GM21723 (cell line): ENCODE measurements at regions not wholly inside any gene's neighbourhood (a gene's known extent, or its start where the extent isn't known, plus 50 kb on each side); places are given as distances from the start of the nearest gene placed in this dataset.

ENCODE experiments used
- ATAC-seq: cut with Tn5 transposase; IDR thresholded peaks from one replicate; pipeline ENCODE4 v1.9.1; 2021; ENCODE audit warnings: mild to moderate bottlenecking, moderate library complexity; ENCODE audit not compliant: unreplicated experiment

- ATAC-seq, result peak; percentile 78
Observed at GRCh38 chr2:19810148-19810547, 91.6 kb downstream of the TTC32 start.

- ATAC-seq, result no peak
Observed at GRCh38 chr2:19809206-19809605, 92.6 kb downstream of the TTC32 start.

- no peak for ATAC-seq
Observed at GRCh38 chr2:19807866-19808265, 93.9 kb downstream of the TTC32 start.

GRCh38 chr2:19807346-19807745 is 94.4 kb downstream of the TTC32 start:
- ATAC-seq, result no peak

GRCh38 chr2:19806591-19806990 is 95.2 kb downstream of the TTC32 start:
- no peak for ATAC-seq

GRCh38 chr2:19806131-19806530 is 95.7 kb downstream of the TTC32 start:
- ATAC-seq, result no peak

- no peak for ATAC-seq
Observed at GRCh38 chr2:19805266-19805665, 96.5 kb downstream of the TTC32 start.

- ATAC-seq, result no peak
Observed at GRCh38 chr2:19804639-19805260, 97.0 kb downstream of the TTC32 start.

GRCh38 chr2:19802086-19802841 is 99.5 kb downstream of the TTC32 start:
- no peak for ATAC-seq

- ATAC-seq, result no peak
Observed at GRCh38 chr2:19801367-19802080, 100.3 kb downstream of the TTC32 start.

- ATAC-seq, result no peak
Observed at GRCh38 chr2:19800796-19801195, 101.0 kb downstream of the TTC32 start.

GRCh38 chr2:19799881-19800780 is 101.7 kb downstream of the TTC32 start:
- no peak for ATAC-seq

GRCh38 chr2:19797871-19798270 is 103.9 kb downstream of the TTC32 start:
- ATAC-seq, result no peak

GRCh38 chr2:19797243-19797810 is 104.5 kb downstream of the TTC32 start:
- ATAC-seq, result no peak

- ATAC-seq, result no peak
Observed at GRCh38 chr2:19796035-19796695, 105.6 kb downstream of the TTC32 start.

GRCh38 chr2:19793132-19793750 is 108.5 kb downstream of the TTC32 start:
- no peak for ATAC-seq

- no peak for ATAC-seq
Observed at GRCh38 chr2:19790291-19790690, 111.5 kb downstream of the TTC32 start.

GRCh38 chr2:19787134-19787533 is 114.6 kb downstream of the TTC32 start:
- ATAC-seq, result no peak

GRCh38 chr2:19786408-19787058 is 115.2 kb downstream of the TTC32 start:
- ATAC-seq, result peak; percentile 72
